MCF 10A (cell line): ENCODE measurements at regions not wholly inside any gene's neighbourhood (a gene's known extent, or its start where the extent isn't known, plus 50 kb on each side); places are given as distances from the start of the nearest gene placed in this dataset.

Experiments
- BruUV-seq: library from RNA; stranded (reverse); fragments of 400-500 nt; replicated peaks from 2 replicates; lab custom pipeline; 2021; lab: Mats Ljungman, UMichigan
- CTCF ChIA-PET: fragments of 300-600 bp; sonication (Branson Sonifier 250); formaldehyde crosslinking; extraction: SDS; loops from one replicate; lab custom pipeline; 2021; ENCODE audit warnings: antibody characterized with exemption, inconsistent platforms; lab: Yijun Ruan, JAX
- POLR2A ChIA-PET: fragments of 300-600, 350-650 bp; sonication (Branson Sonifier 250); formaldehyde crosslinking; extraction: SDS; loops from one replicate; lab custom pipeline; 2020; ENCODE audit warnings: antibody characterized with exemption, inconsistent platforms; lab: Yijun Ruan, JAX
- DNase-seq: peaks from one replicate; pipeline ENCODE4 v3.0.0-alpha.2; 2018; ENCODE audit not compliant: unreplicated experiment
- H3K27ac Mint-ChIP-seq: one replicate; pipeline ENCODE4 v1.8.0; 2022; ENCODE audit warnings: mild to moderate bottlenecking, low read depth, mixed read lengths; ENCODE audit not compliant: unreplicated experiment
- H3K27me3 Mint-ChIP-seq: one replicate; pipeline ENCODE4 v1.8.0; 2022; ENCODE audit warnings: mixed read lengths; ENCODE audit not compliant: insufficient read depth, unreplicated experiment
- H3K36me3 Mint-ChIP-seq: one replicate; pipeline ENCODE4 v1.8.0; 2022; ENCODE audit warnings: mild to moderate bottlenecking, moderate library complexity, mixed read lengths; ENCODE audit not compliant: insufficient read depth, unreplicated experiment
- H3K4me1 Mint-ChIP-seq: one replicate; pipeline ENCODE4 v1.8.0; 2022; ENCODE audit warnings: mixed read lengths; ENCODE audit not compliant: insufficient read depth, unreplicated experiment
- H3K4me3 Mint-ChIP-seq: one replicate; pipeline ENCODE4 v1.8.0; 2022; ENCODE audit warnings: mild to moderate bottlenecking, moderate library complexity, mixed read lengths; ENCODE audit not compliant: unreplicated experiment
- H3K9me3 Mint-ChIP-seq: one replicate; pipeline ENCODE4 v1.8.0; 2022; ENCODE audit warnings: mixed read lengths; ENCODE audit not compliant: unreplicated experiment
- CTCF ChIP-seq: fragments of 200-600 bp; IDR thresholded peaks from one replicate; pipeline ENCODE4 v1.8.0; 2022; ENCODE audit warnings: antibody characterized with exemption, mild to moderate bottlenecking; ENCODE audit not compliant: unreplicated experiment
- intact Hi-C: fragments of 100-400 bp; cut with micrococcal nuclease; formaldehyde crosslinking; loops from 2 replicates; pipeline ENCODE4 v1.14.1; 2022

DNA sequence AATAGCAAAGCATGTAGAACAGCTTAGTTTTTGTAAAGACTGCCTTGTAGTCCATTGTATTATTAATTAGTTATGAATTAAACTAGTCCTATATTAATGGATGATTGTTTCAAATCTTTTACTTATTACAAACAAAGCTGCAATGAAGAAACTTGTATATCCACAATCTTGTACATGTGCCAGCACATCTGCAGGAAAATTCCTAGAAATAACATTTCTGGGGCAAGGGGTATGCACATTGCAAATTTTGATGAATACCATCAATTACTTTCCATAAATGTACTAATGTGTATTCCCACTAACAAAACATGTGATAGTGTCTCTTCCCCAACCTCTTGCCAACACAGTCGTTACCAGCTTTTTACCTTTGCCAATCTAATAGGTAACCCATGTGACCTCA, 73.6 kb upstream of the AKAP12 start:
- Mint-ChIP-seq H3K9me3 (no peaks in the 10 kb centered on the region), H3K27me3 (peaks cover 21% of the 10 kb centered on the region), H3K4me1 (no peaks in the 10 kb centered on the region), H3K27ac (no peak overlapping the region), H3K36me3 (no peaks in the 10 kb centered on the region), H3K4me3 (no peak overlapping the region)
- CTCF ChIA-PET: interaction anchor here (0.6 kb wide), 1 partner anchor 151 kb away, joined by 3 read pairs; no protein-coding TSS in a partner anchor
- no TSS peak for BruUV-seq
- intact Hi-C loops: no loop called here
- POLR2A ChIA-PET: interaction anchor here (0.6 kb wide), 1 partner anchor 270 kb away, joined by 3 read pairs; no protein-coding TSS in a partner anchor
- DNase-seq: no peak
- no peak for TF ChIP-seq CTCF

DNA sequence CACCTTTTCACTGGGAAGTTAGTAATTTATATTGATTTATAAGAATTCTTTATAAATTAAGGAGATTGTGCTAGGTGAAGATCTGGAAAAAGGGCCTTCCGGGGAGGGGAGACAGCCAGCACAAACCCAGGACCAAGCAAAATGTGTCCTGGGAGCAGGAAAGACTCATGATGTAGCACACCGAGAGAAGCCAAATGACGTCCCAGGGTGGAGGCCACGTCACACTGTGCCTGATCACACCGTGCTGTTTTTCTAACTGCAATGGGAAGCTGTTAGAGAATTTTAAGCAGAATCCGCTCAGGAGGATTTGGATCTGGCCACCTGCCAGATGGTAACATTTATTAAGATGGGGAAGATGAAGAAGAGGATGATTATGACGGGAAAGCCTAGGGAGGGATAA, 72.7 kb upstream of the AKAP12 start:
- TF ChIP-seq CTCF: no peak
- intact Hi-C loops: no loop called here
- H3K36me3 Mint-ChIP-seq: no peaks in the 10 kb centered on the region
- ChIA-PET CTCF (no interaction called here), POLR2A (no interaction called here)
- H3K9me3 Mint-ChIP-seq: no peaks in the 10 kb centered on the region
- H3K4me3 Mint-ChIP-seq: no peak overlapping the region
- H3K4me1 Mint-ChIP-seq: no peaks in the 10 kb centered on the region
- no TSS peak for BruUV-seq
- H3K27me3 Mint-ChIP-seq: peaks cover 21% of the 10 kb centered on the region
- no peak overlapping the region for H3K27ac Mint-ChIP-seq
- no peak for DNase-seq

GRCh38 chr6:151170622-151171246, 69.0 kb upstream of the AKAP12 start:
- CTCF ChIA-PET: interaction anchor here (1.2 kb wide), 1 partner anchor 12 kb away, joined by 3 read pairs; no protein-coding TSS in a partner anchor
- TF ChIP-seq CTCF: no peak
- no TSS peak for BruUV-seq
- POLR2A ChIA-PET: no interaction called here
- DNase-seq: no peak
- Mint-ChIP-seq H3K27ac (no peak overlapping the region), H3K4me3 (no peak overlapping the region), H3K36me3 (no peaks in the 10 kb centered on the region), H3K27me3 (peaks cover 29% of the 10 kb centered on the region), H3K9me3 (no peaks in the 10 kb centered on the region), H3K4me1 (no peaks in the 10 kb centered on the region)
- intact Hi-C loops: no loop called here

GRCh38 chr6:151172751-151173150, 67.0 kb upstream of the AKAP12 start:
- Mint-ChIP-seq H3K36me3 (no peaks in the 10 kb centered on the region), H3K27ac (no peak overlapping the region), H3K4me3 (no peak overlapping the region), H3K9me3 (no peaks in the 10 kb centered on the region), H3K4me1 (no peaks in the 10 kb centered on the region), H3K27me3 (peaks cover 36% of the 10 kb centered on the region)
- ChIA-PET CTCF (no interaction called here), POLR2A (no interaction called here)
- no peak for DNase-seq
- no peak for TF ChIP-seq CTCF
- BruUV-seq: no TSS peak
- intact Hi-C loops: no loop called here
